SK-N-SH (cell line): ENCODE measurements at regions not wholly inside any gene's neighbourhood (a gene's known extent, or its start where the extent isn't known, plus 50 kb on each side); places are given as distances from the start of the nearest gene placed in this dataset.

ENCODE experiments used
- CTCF ChIA-PET: fragments of 300-600, 350-600 bp; formaldehyde crosslinking; extraction: SDS; loops from one replicate; lab custom pipeline; 2021; lab: Yijun Ruan, JAX
- POLR2A ChIA-PET: fragments of 350-600 bp; sonication (Branson Sonifier 250); formaldehyde crosslinking; extraction: SDS; loops from one replicate; lab custom pipeline; 2020; ENCODE audit warnings: antibody characterized with exemption, inconsistent platforms; lab: Yijun Ruan, JAX
- DNase-seq: peaks from one replicate; pipeline ENCODE4 v3.0.0; 2012
- H2AFZ ChIP-seq: fragments of 200-600 bp; sonication (generic); 2 replicates; pipeline ENCODE4 v1.8.1; 2016; ENCODE audit warnings: antibody characterized with exemption, mild to moderate bottlenecking, low read depth
- H3F3A ChIP-seq: fragments of 200-600 bp; sonication (generic); replicated peaks from 2 replicates; pipeline ENCODE3; 2016; ENCODE audit warnings: antibody characterized with exemption, mild to moderate bottlenecking; ENCODE audit not compliant: insufficient read depth
- H3K27ac ChIP-seq, 2 experiments: fragments of 200-500 bp in 1 of 2; fragments of 200-600 bp in 1 of 2; sonication (Bioruptor generic) in 1 of 2; sonication (generic), shearing (Covaris generic) in 1 of 2; 2 replicates each; pipeline versions ENCODE4 v1.5.1 to v1.6.1; 2014 to 2016; ENCODE audit warnings: low read depth in 2 of 2, inconsistent platforms in 1 of 2, low read length in 1 of 2, mild to moderate bottlenecking in 1 of 2, mixed read lengths in 1 of 2
- H3K27me3 ChIP-seq: fragments of 200-600 bp; sonication (generic), shearing (Covaris generic); 2 replicates; pipeline ENCODE4 v1.6.1; 2016; ENCODE audit warnings: mixed run types; ENCODE audit not compliant: insufficient read depth
- H3K36me3 ChIP-seq, 2 experiments: fragments of 200-500 bp in 1 of 2; fragments of 200-600 bp in 1 of 2; sonication (Bioruptor generic) in 1 of 2; sonication (generic) in 1 of 2; replicated peaks in 1 of 2; 2 replicates each; pipeline versions ENCODE3 to v1.5.1; 2014 to 2016; ENCODE audit warnings: low read length in 1 of 2, mild to moderate bottlenecking in 1 of 2; ENCODE audit not compliant: insufficient read depth in 2 of 2, control insufficient read depth in 1 of 2
- H3K4me1 ChIP-seq, 2 experiments: fragments of 200-500 bp in 1 of 2; fragments of 200-600 bp in 1 of 2; sonication (Bioruptor generic) in 1 of 2; sonication (generic), shearing (Covaris generic) in 1 of 2; 2 replicates each; pipeline versions ENCODE4 v1.5.1 to v1.6.1; 2014 to 2016; ENCODE audit warnings: low read depth in 1 of 2, low read length in 1 of 2, mixed run types in 1 of 2; ENCODE audit not compliant: insufficient read depth in 2 of 2, control insufficient read depth in 1 of 2
- H3K4me2 ChIP-seq: fragments of 200-600 bp; sonication (generic), shearing (Covaris generic); 2 replicates; pipeline ENCODE4 v1.6.1; 2017; ENCODE audit warnings: mixed run types
- H3K4me3 ChIP-seq, 2 experiments: fragments of 200-500 bp in 1 of 2; fragments of 200-600 bp in 1 of 2; sonication (Bioruptor generic) in 1 of 2; sonication (generic), shearing (Covaris generic) in 1 of 2; 2 replicates each; pipeline versions ENCODE4 v1.5.1 to v1.8.1; 2014 to 2016; ENCODE audit warnings: low read depth in 2 of 2, inconsistent platforms in 1 of 2, low read length in 1 of 2, mild to moderate bottlenecking in 1 of 2, mixed read lengths in 1 of 2, moderate library complexity in 1 of 2
- H3K79me2 ChIP-seq: fragments of 200-600 bp; sonication (generic); 2 replicates; pipeline ENCODE4 v1.8.1; 2017; ENCODE audit warnings: mild to moderate bottlenecking; ENCODE audit not compliant: insufficient read depth
- H3K9ac ChIP-seq: fragments of 200-600 bp; sonication (generic); 2 replicates; pipeline ENCODE4 v1.6.1; 2017; ENCODE audit warnings: mixed run types
- H3K9me2 ChIP-seq: fragments of 200-600 bp; sonication (generic); 2 replicates; pipeline ENCODE4 v1.6.1; 2017; ENCODE audit warnings: mixed run types
- H3K9me3 ChIP-seq: fragments of 200-600 bp; sonication (generic); 2 replicates; pipeline ENCODE4 v1.6.1; 2017; ENCODE audit warnings: mixed run types, mild to moderate bottlenecking, moderate library complexity
- H4K20me1 ChIP-seq: fragments of 200-600 bp; sonication (generic); 2 replicates; pipeline ENCODE4 v1.6.1; 2017; ENCODE audit warnings: mild to moderate bottlenecking, mixed run types; ENCODE audit not compliant: insufficient read depth
- CTCF ChIP-seq: fragments of 200-600 bp; sonication (generic); IDR thresholded peaks from 2 replicates; pipeline ENCODE4 v1.6.1; 2017; ENCODE audit warnings: antibody characterized with exemption, mild to moderate bottlenecking, moderate library complexity
- ELF1 ChIP-seq: IDR thresholded peaks from 2 replicates; pipeline ENCODE4 v1.4.0; 2012
- FOSL2 ChIP-seq: IDR thresholded peaks from 2 replicates; pipeline ENCODE4 v1.4.0; 2012; ENCODE audit warnings: low read depth, mild to moderate bottlenecking, moderate library complexity, borderline replicate concordance
- FOXJ3 ChIP-seq: sonication (generic); formaldehyde crosslinking; IDR thresholded peaks from 2 replicates; pipeline ENCODE4 v1.5.1; 2020; ENCODE audit warnings: mild to moderate bottlenecking, missing genetic modification reagents
- JUND ChIP-seq: IDR thresholded peaks from 2 replicates; pipeline ENCODE4 v1.4.0; 2012
- MAX ChIP-seq: IDR thresholded peaks from 2 replicates; pipeline ENCODE4 v1.4.0; 2012; ENCODE audit warnings: low read depth
- MEF2A ChIP-seq: IDR thresholded peaks from 2 replicates; pipeline ENCODE4 v1.4.0; 2012; ENCODE audit warnings: low read depth, borderline replicate concordance
- PBX3 ChIP-seq: IDR thresholded peaks from 2 replicates; pipeline ENCODE4; 2012
- POLR2AphosphoS5 ChIP-seq: IDR thresholded peaks from 2 replicates; pipeline ENCODE4 v1.6.1; 2012; ENCODE audit warnings: low read depth, low read length
- REST ChIP-seq: IDR thresholded peaks from 2 replicates; pipeline ENCODE4 v1.6.1; 2012; ENCODE audit warnings: mild to moderate bottlenecking, low read depth, low read length, moderate library complexity
- RFX5 ChIP-seq: IDR thresholded peaks from 2 replicates; pipeline ENCODE4 v1.6.1; 2012; ENCODE audit warnings: mild to moderate bottlenecking, improper control_type of control experiment, low read length
- SMC3 ChIP-seq: IDR thresholded peaks from 2 replicates; pipeline ENCODE4 v1.6.1; 2012; ENCODE audit warnings: low read depth, low read length, improper control_type of control experiment
- TAF1 ChIP-seq: IDR thresholded peaks from 2 replicates; pipeline ENCODE4 v1.6.1; 2012; ENCODE audit warnings: low read depth, mild to moderate bottlenecking, low read length, moderate library complexity, borderline replicate concordance
- TCF12 ChIP-seq: IDR thresholded peaks from 2 replicates; pipeline ENCODE4 v1.4.0; 2012
- USF2 ChIP-seq: fragments of 150-350 bp; IDR thresholded peaks from 2 replicates; pipeline ENCODE4 v1.6.1; 2017; ENCODE audit warnings: antibody characterized with exemption, low read length, low read depth, borderline replicate concordance
- ZBTB33 ChIP-seq: IDR thresholded peaks from 2 replicates; pipeline ENCODE4 v1.4.0; 2012; ENCODE audit warnings: low read depth, borderline replicate concordance
- WGBS: methylation state at CpG from one replicate; pipeline ENCODE4 v1.1.6; 2017; ENCODE audit warnings: low lambda C conversion rate; 5-methylcytosine and 5-hydroxymethylcytosine counted together

- Histone ChIP-seq H3K36me3 (no peaks in the 10 kb centered on the region), H3K4me3 (no peak overlapping the region), H3K9me3 (no peaks in the 10 kb centered on the region; the same call in 1 of the 2 replicates), H4K20me1 (no peaks in the 10 kb centered on the region), H3K27me3 (no peaks in the 10 kb centered on the region), H3K4me1 (no peaks in the 10 kb centered on the region), H3F3A (no peaks in the 10 kb centered on the region), H3K79me2 (no peaks in the 10 kb centered on the region), H3K9me2 (no peaks in the 10 kb centered on the region), H3K9ac (no peak overlapping the region), H2AFZ (no peak overlapping the region), H3K4me2 (no peak overlapping the region), H3K27ac (no peak overlapping the region)
- no peak for DNase-seq
- TF ChIP-seq ZBTB33 (no peak), MAX (no peak), JUND (no peak), FOSL2 (no peak), POLR2AphosphoS5 (no peak), CTCF (no peak), REST (no peak), TCF12 (no peak), ELF1 (no peak), USF2 (no peak), RFX5 (no peak), TAF1 (no peak), MEF2A (no peak), PBX3 (no peak), SMC3 (no peak), FOXJ3 (CRISPR knock-in tag) (no peak)
- WGBS: 4% methylated on average over 2 of the region's 2 CpGs
- ChIA-PET CTCF (no interaction called here), POLR2A (no interaction called here)
These were observed 332.8 kb upstream of the PUDP start for GRCh38 chrX:7480721-7481120.
